HEK293T (cell line): ENCODE measurements at regions not wholly inside any gene's neighbourhood (a gene's known extent, or its start where the extent isn't known, plus 50 kb on each side); places are given as distances from the start of the nearest gene placed in this dataset.

Experiments used
- ARNT ChIP-seq: fragments of 450-650 bp; IDR thresholded peaks from 2 replicates; pipeline ENCODE4 v1.6.1; 2017; ENCODE audit warnings: mild to moderate bottlenecking
- CTBP1 ChIP-seq: fragments of 450-650 bp; IDR thresholded peaks from 2 replicates; pipeline ENCODE4 v1.6.1; 2016; ENCODE audit warnings: borderline replicate concordance
- ELF4 ChIP-seq: fragments of 450-650 bp; IDR thresholded peaks from 2 replicates; pipeline ENCODE4 v1.6.1; 2017; ENCODE audit warnings: antibody characterized with exemption
- FOXA1 ChIP-seq: fragments of 450-650 bp; IDR thresholded peaks from 2 replicates; pipeline ENCODE4 v1.6.1; 2016; ENCODE audit warnings: mild to moderate bottlenecking
- FOXM1 ChIP-seq: fragments of 450-650 bp; IDR thresholded peaks from 2 replicates; pipeline ENCODE4 v1.6.1; 2017; ENCODE audit warnings: mild to moderate bottlenecking, borderline replicate concordance
- PKNOX1 ChIP-seq: fragments of 450-650 bp; IDR thresholded peaks from 2 replicates; pipeline ENCODE4 v1.6.1; 2016
- SP1 ChIP-seq: fragments of 450-650 bp; IDR thresholded peaks from 2 replicates; pipeline ENCODE4 v1.6.1; 2017
- SUZ12 ChIP-seq: fragments of 450-650 bp; IDR thresholded peaks from 2 replicates; pipeline ENCODE4 v1.6.1; 2016; ENCODE audit warnings: mild to moderate bottlenecking
- TARDBP ChIP-seq: fragments of 450-650 bp; IDR thresholded peaks from 2 replicates; pipeline ENCODE4 v1.6.1; 2016

GRCh38 chr3:178476886-178477285 is 59.4 kb upstream of the KCNMB2 start:
- no peak for TF ChIP-seq CTBP1
- no peak for TF ChIP-seq SUZ12
- no peak for TF ChIP-seq FOXM1
- TF ChIP-seq ELF4 = no peak
- TF ChIP-seq FOXA1 = no peak
- TF ChIP-seq TARDBP = no peak
- no peak for TF ChIP-seq SP1
- TF ChIP-seq PKNOX1 = no peak
- TF ChIP-seq ARNT = no peak
